ENCODE measurements at regions not wholly inside any gene's neighbourhood (a gene's known extent, or its start where the extent isn't known, plus 50 kb on each side); places are given as distances from the start of the nearest gene placed in this dataset.

GRCh38 chr17:69815406-69815805, 259.6 kb upstream of the KCNJ16 start:
- ChIA-PET CTCF (no interaction called here), POLR2A (ENCODE audit: low non-redundant PET) (no interaction called here)
- H3K27ac ChIP-seq, result no peak overlapping the region
- TF ChIP-seq CTCF (conservative IDR thresholded peaks at IDR 0.05; ENCODE audit: low read depth), result no peak
- DNase-seq (ENCODE audit: low spot score), result no peak

GRCh38 chr17:69818467-69818866, 256.6 kb upstream of the KCNJ16 start:
- ChIA-PET CTCF (no interaction called here), POLR2A (ENCODE audit: low non-redundant PET) (no interaction called here)
- no peak for TF ChIP-seq CTCF (conservative IDR thresholded peaks at IDR 0.05; ENCODE audit: low read depth)
- DNase-seq (ENCODE audit: low spot score), result no peak
- no peak overlapping the region for H3K27ac ChIP-seq

GRCh38 chr17:69819316-69820087, 255.5 kb upstream of the KCNJ16 start:
- ChIA-PET CTCF (no interaction called here), POLR2A (ENCODE audit: low non-redundant PET) (no interaction called here)
- no peak for TF ChIP-seq CTCF (conservative IDR thresholded peaks at IDR 0.05; ENCODE audit: low read depth)
- H3K27ac ChIP-seq, result no peak overlapping the region
- no peak for DNase-seq (ENCODE audit: low spot score)

- ChIA-PET POLR2A (ENCODE audit: low non-redundant PET) (no interaction called here), CTCF (no interaction called here)
- no peak overlapping the region for H3K27ac ChIP-seq
- TF ChIP-seq CTCF (conservative IDR thresholded peaks at IDR 0.05; ENCODE audit: low read depth), result no peak
- no peak for DNase-seq (ENCODE audit: low spot score)
Observed at GRCh38 chr17:69820876-69821473, 254.1 kb upstream of the KCNJ16 start.

GRCh38 chr17:69822314-69822875, 252.6 kb upstream of the KCNJ16 start:
- CTCF ChIA-PET, result no interaction called here

GRCh38 chr17:69828087-69828486, 246.9 kb upstream of the KCNJ16 start:
- no peak for DNase-seq (ENCODE audit: low spot score)
- TF ChIP-seq CTCF (conservative IDR thresholded peaks at IDR 0.05; ENCODE audit: low read depth), result no peak
- H3K27ac ChIP-seq, result no peak overlapping the region
- ChIA-PET POLR2A (ENCODE audit: low non-redundant PET) (no interaction called here), CTCF (interaction anchor here (0.7 to 1.3 kb wide), 2 partner anchors 221 to 809 kb away, joined by 3 read pairs; no protein-coding TSS in a partner anchor)

More at GRCh38 chr17:69822314-69822875, 252.6 kb upstream of the KCNJ16 start:
- POLR2A ChIA-PET (ENCODE audit: low non-redundant PET), result no interaction called here
- no peak for DNase-seq (ENCODE audit: low spot score)
- H3K27ac ChIP-seq, result no peak overlapping the region
- TF ChIP-seq CTCF (conservative IDR thresholded peaks at IDR 0.05; ENCODE audit: low read depth), result no peak

All from RWPE1 (cell line).